Neural progenitor cell (in vitro differentiated cells): ENCODE measurements at regions not wholly inside any gene's neighbourhood (a gene's known extent, or its start where the extent isn't known, plus 50 kb on each side); places are given as distances from the start of the nearest gene placed in this dataset.

Experiments
- DNase-seq: peaks from one replicate; pipeline ENCODE4 v3.0.0-alpha.2; 2016; ENCODE audit warnings: low spot score
- H2AFZ ChIP-seq: fragments of 200-600 bp; sonication (generic); replicated peaks from 2 replicates; pipeline ENCODE4 v1.6.1; 2016; ENCODE audit warnings: antibody characterized with exemption
- H3F3A ChIP-seq: fragments of 200-600 bp; sonication (generic); 2 replicates; pipeline ENCODE4 v1.6.1; 2016; ENCODE audit warnings: antibody characterized with exemption, low read depth
- H3K27ac ChIP-seq: fragments of 200-600 bp; sonication (generic); 2 replicates; pipeline ENCODE4 v1.5.1; 2016; ENCODE audit warnings: mild to moderate bottlenecking
- H3K27me3 ChIP-seq: fragments of 200-600 bp; sonication (generic); 2 replicates; pipeline ENCODE4 v1.6.1; 2016; ENCODE audit warnings: mild to moderate bottlenecking, moderate library complexity
- H3K36me3 ChIP-seq: fragments of 200-600 bp; sonication (generic); 2 replicates; pipeline ENCODE4 v1.5.1; 2016
- H3K4me1 ChIP-seq: fragments of 200-600 bp; sonication (generic); 2 replicates; pipeline ENCODE4 v1.6.1; 2016; ENCODE audit warnings: mixed run types
- H3K4me2 ChIP-seq: fragments of 200-600 bp; sonication (generic); 2 replicates; pipeline ENCODE4 v1.6.1; 2016
- H3K4me3 ChIP-seq: fragments of 200-600 bp; sonication (generic); 2 replicates; pipeline ENCODE4 v1.5.1; 2016
- H3K79me2 ChIP-seq: fragments of 200-600 bp; sonication (generic); 2 replicates; pipeline ENCODE4 v1.6.1; 2016; ENCODE audit warnings: low read depth
- H3K9ac ChIP-seq: fragments of 200-600 bp; sonication (generic); 2 replicates; pipeline ENCODE4 v1.6.1; 2016
- H3K9me3 ChIP-seq: fragments of 200-600 bp; sonication (generic); 2 replicates; pipeline ENCODE4 v1.5.1; 2016; ENCODE audit warnings: low read depth
- H4K20me1 ChIP-seq: fragments of 200-600 bp; sonication (generic); 2 replicates; pipeline ENCODE4 v1.6.1; 2016; ENCODE audit warnings: low read depth
- H3K27ac Mint-ChIP-seq: 3 replicates; pipeline ENCODE4 v1.8.0; 2021; ENCODE audit warnings: mixed read lengths
- H3K27me3 Mint-ChIP-seq: 2 replicates; pipeline ENCODE4 v1.8.0; 2022; ENCODE audit warnings: low read depth, mild to moderate bottlenecking, inconsistent platforms, moderate library complexity, mixed read lengths; ENCODE audit not compliant: insufficient read depth
- H3K36me3 Mint-ChIP-seq: 3 replicates; pipeline ENCODE4 v1.8.0; 2021; ENCODE audit warnings: mixed read lengths
- H3K4me1 Mint-ChIP-seq: 3 replicates; pipeline ENCODE4 v1.8.0; 2021; ENCODE audit warnings: mixed read lengths
- H3K4me3 Mint-ChIP-seq: 3 replicates; pipeline ENCODE4 v1.8.0; 2021; ENCODE audit warnings: mild to moderate bottlenecking, moderate library complexity, mixed read lengths
- H3K9me3 Mint-ChIP-seq: 3 replicates; pipeline ENCODE4 v1.8.0; 2020; ENCODE audit warnings: mixed read lengths
- CTCF ChIP-seq: fragments of 200-600 bp; sonication (generic); IDR thresholded peaks from 2 replicates; pipeline ENCODE4 v1.5.1; 2017; ENCODE audit warnings: antibody characterized with exemption, mild to moderate bottlenecking
- EZH2 ChIP-seq: fragments of 200-600 bp; sonication (generic); IDR thresholded peaks from 2 replicates; pipeline ENCODE4 v1.6.1; 2017; ENCODE audit warnings: antibody characterized with exemption, mild to moderate bottlenecking, moderate library complexity
- EZH2phosphoT487 ChIP-seq: fragments of 200-600 bp; sonication (generic); IDR thresholded peaks from 2 replicates; pipeline ENCODE4 v1.6.1; 2017; ENCODE audit warnings: antibody characterized with exemption

GRCh38 chr4:23312686-23313085, 577.2 kb downstream of the PPARGC1A start:
- Mint-ChIP-seq H3K4me1 (peaks cover 2% of the 10 kb centered on the region), H3K9me3 (peaks cover 6% of the 10 kb centered on the region), H3K27me3 (no peaks in the 10 kb centered on the region), H3K4me3 (no peak overlapping the region), H3K36me3 (no peaks in the 10 kb centered on the region), H3K27ac (no peak overlapping the region)
- H2AFZ ChIP-seq, result no peak overlapping the region
- no peaks in the 10 kb centered on the region for H3K79me2 ChIP-seq
- H3K4me3 ChIP-seq, result no peak overlapping the region
- no peaks in the 10 kb centered on the region for H3K36me3 ChIP-seq
- H3K4me1 ChIP-seq, result no peaks in the 10 kb centered on the region
- no peak overlapping the region for H3K9ac ChIP-seq
- H3K9me3 ChIP-seq, result no peaks in the 10 kb centered on the region
- DNase-seq, result no peak
- no peaks in the 10 kb centered on the region for H3F3A ChIP-seq
- no peak overlapping the region for H3K27ac ChIP-seq
- no peak overlapping the region for H3K4me2 ChIP-seq
- no peaks in the 10 kb centered on the region for H3K27me3 ChIP-seq
- TF ChIP-seq EZH2, result no peak
- H4K20me1 ChIP-seq, result no peaks in the 10 kb centered on the region

GRCh38 chr4:23311983-23312382, 577.9 kb downstream of the PPARGC1A start:
- TF ChIP-seq EZH2 (no peak), EZH2phosphoT487 (no peak), CTCF (no peak)
- Histone ChIP-seq H3K27ac (no peak overlapping the region), H3K4me3 (no peak overlapping the region), H3K9ac (no peak overlapping the region), H4K20me1 (no peaks in the 10 kb centered on the region), H3K9me3 (no peaks in the 10 kb centered on the region), H2AFZ (no peak overlapping the region), H3K36me3 (no peaks in the 10 kb centered on the region), H3K4me1 (no peaks in the 10 kb centered on the region), H3K79me2 (no peaks in the 10 kb centered on the region), H3K4me2 (no peak overlapping the region), H3K27me3 (no peaks in the 10 kb centered on the region), H3F3A (no peaks in the 10 kb centered on the region)
- Mint-ChIP-seq H3K9me3 (peaks cover 3% of the 10 kb centered on the region), H3K4me3 (no peak overlapping the region), H3K36me3 (no peaks in the 10 kb centered on the region), H3K4me1 (peaks cover 2% of the 10 kb centered on the region), H3K27ac (no peak overlapping the region), H3K27me3 (no peaks in the 10 kb centered on the region)
- no peak for DNase-seq

GRCh38 chr4:23305026-23305425, 584.8 kb downstream of the PPARGC1A start:
- Mint-ChIP-seq H3K36me3 (no peaks in the 10 kb centered on the region), H3K27me3 (no peaks in the 10 kb centered on the region), H3K9me3 (no peaks in the 10 kb centered on the region), H3K27ac (no peak overlapping the region), H3K4me3 (no peak overlapping the region), H3K4me1 (no peaks in the 10 kb centered on the region)
- H4K20me1 ChIP-seq, result no peaks in the 10 kb centered on the region
- H3K4me3 ChIP-seq, result no peak overlapping the region
- no peaks in the 10 kb centered on the region for H3F3A ChIP-seq
- H3K9ac ChIP-seq, result no peak overlapping the region
- H2AFZ ChIP-seq, result no peak overlapping the region
- no peaks in the 10 kb centered on the region for H3K27me3 ChIP-seq
- H3K27ac ChIP-seq, result no peak overlapping the region
- no peaks in the 10 kb centered on the region for H3K4me1 ChIP-seq
- H3K36me3 ChIP-seq, result no peaks in the 10 kb centered on the region
- no peaks in the 10 kb centered on the region for H3K79me2 ChIP-seq
- no peaks in the 10 kb centered on the region for H3K9me3 ChIP-seq
- no peak for TF ChIP-seq EZH2phosphoT487
- no peak for TF ChIP-seq CTCF
- no peak for TF ChIP-seq EZH2
- H3K4me2 ChIP-seq, result no peak overlapping the region
- DNase-seq, result no peak

- H3K9ac ChIP-seq, result no peak overlapping the region
- no peaks in the 10 kb centered on the region for H3K9me3 Mint-ChIP-seq
- no peaks in the 10 kb centered on the region for H3K9me3 ChIP-seq
- no peak overlapping the region for H3K4me3 ChIP-seq
- H3K4me3 Mint-ChIP-seq, result no peak overlapping the region
- H3K27me3 ChIP-seq, result no peaks in the 10 kb centered on the region
- no peak overlapping the region for H3K4me2 ChIP-seq
- H3K27ac Mint-ChIP-seq, result no peak overlapping the region
- H3K36me3 Mint-ChIP-seq, result no peaks in the 10 kb centered on the region
- peaks cover 2% of the 10 kb centered on the region for H3K27me3 Mint-ChIP-seq
- no peaks in the 10 kb centered on the region for H3K4me1 Mint-ChIP-seq
- no peak for DNase-seq
- H3K4me1 ChIP-seq, result no peaks in the 10 kb centered on the region
- no peak overlapping the region for H3K27ac ChIP-seq
- H3K79me2 ChIP-seq, result no peaks in the 10 kb centered on the region
- H4K20me1 ChIP-seq, result no peaks in the 10 kb centered on the region
- no peak overlapping the region for H2AFZ ChIP-seq
- no peaks in the 10 kb centered on the region for H3K36me3 ChIP-seq
- no peak for TF ChIP-seq EZH2
- no peak for TF ChIP-seq EZH2phosphoT487
- TF ChIP-seq CTCF, result no peak
- no peaks in the 10 kb centered on the region for H3F3A ChIP-seq
Measured at GRCh38 chr4:23298371-23298770, 591.5 kb downstream of the PPARGC1A start.
